SHP77 treated with DMSO at 0.1 percent for 48 hours (cell line): ENCODE measurements at regions not wholly inside any gene's neighbourhood (a gene's known extent, or its start where the extent isn't known, plus 50 kb on each side); places are given as distances from the start of the nearest gene placed in this dataset.
"Not testable (repeated sequence)": the region's sequence is repeated elsewhere in the genome, so short reads cannot be mapped to it uniquely, and the experiment has no call there.

ENCODE experiments used
- DNase-seq: peaks from one replicate; lab custom pipeline; 2025; lab: John Stamatoyannopoulos, UW

DNA sequence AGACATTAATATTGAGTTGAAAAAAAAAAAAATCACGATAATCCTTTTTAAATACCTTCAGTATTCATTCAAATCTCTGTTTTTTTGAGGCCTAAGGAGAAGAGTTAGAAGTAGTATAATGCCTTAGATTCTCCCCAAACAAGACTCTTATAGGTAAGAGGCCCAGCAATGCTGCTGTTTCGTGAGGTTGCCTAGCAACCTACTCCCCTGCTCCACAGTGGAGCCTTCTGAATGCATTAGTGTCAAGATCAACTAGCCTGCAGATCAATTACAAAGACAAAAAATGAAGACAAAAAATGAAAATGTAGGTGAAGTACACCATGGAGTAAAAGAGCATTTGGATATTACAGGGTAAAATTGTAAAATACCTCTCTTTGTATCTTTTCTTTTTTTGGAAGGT, 229.8 kb upstream of the LUZP2 start:
- no peak for DNase-seq

DNA sequence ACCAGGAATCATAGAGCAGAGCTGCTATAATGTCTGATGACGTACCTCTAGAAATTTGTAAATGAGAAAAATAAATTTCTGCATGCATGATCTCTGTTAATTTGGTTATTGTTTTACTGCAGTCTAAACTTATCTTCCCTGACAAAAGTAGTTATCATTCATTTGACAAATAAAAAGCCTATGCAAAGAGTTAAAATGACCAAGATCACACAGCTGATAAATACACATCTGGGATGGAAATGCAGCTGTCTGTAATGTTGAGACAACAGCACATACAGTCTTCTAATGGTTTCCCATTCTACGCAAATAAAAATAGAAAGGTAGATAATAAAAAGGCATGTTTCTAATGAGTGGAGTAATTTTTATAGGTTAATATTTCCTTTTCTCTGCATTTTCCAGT, 225.1 kb upstream of the LUZP2 start:
- no peak for DNase-seq

- DNase-seq = not testable (repeated sequence)
These were observed 222.6 kb upstream of the LUZP2 start for GRCh38 chr11:24274214-24274781.

DNA sequence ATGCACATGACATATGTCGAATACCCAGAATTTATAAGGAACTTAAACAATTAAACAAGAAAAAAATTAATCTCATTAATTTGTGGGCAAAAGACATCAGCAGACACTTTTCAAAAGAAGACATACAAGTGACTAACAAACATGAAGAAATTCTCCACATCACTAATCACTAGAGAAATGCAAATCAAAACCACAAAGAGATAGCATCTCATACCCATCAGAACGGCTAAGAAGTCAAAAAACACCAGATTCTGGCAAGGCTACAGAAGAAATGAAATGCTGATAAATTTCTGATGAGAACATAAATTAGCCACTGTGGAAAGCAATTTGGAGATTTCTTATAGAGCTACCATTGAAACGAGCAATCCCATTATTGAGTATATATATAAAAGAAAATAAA, 210.6 kb upstream of the LUZP2 start:
- no peak for DNase-seq

- DNase-seq = no peak
These were observed 207.6 kb upstream of the LUZP2 start for GRCh38 chr11:24289301-24289700.

DNA sequence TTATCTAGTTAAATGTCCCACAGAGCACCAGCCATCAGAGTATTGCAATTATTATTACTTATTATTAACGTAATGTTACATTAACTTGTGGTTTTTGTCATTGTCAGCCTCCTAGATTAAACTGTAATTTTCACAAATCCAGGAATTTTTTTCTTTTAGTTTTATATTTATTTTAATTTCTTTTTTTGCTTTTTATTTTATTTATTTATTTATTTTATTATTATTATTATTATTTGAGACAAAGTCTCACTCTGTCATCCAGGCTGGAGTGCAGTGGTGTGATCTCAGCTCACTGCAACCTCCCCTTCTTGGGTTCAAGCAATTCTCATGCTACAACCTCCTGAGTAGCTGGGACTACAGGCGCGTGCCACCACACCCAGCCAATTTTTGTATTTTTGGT, 202.9 kb upstream of the LUZP2 start:
- DNase-seq = no peak

GRCh38 chr11:24295360-24295759, 201.5 kb upstream of the LUZP2 start:
- no peak for DNase-seq

DNA sequence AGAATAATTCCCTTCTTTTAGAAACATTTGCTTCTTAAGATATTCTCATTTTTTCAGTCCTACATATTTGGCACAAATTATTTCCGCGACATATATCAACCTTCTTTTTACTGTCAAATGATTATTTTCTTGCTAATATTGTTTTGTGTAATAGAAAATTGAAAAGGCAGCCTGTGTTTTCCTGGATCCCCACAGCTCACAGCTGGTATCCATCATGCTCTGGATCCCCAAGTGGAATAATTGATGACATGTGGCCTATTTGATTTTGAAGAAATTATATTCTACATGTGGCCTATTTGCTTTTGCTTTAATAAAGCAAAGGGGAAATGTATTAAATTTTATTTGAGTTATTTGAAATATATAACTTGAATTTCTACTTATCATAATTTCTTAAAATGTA, 199.4 kb upstream of the LUZP2 start:
- DNase-seq = no peak

DNA sequence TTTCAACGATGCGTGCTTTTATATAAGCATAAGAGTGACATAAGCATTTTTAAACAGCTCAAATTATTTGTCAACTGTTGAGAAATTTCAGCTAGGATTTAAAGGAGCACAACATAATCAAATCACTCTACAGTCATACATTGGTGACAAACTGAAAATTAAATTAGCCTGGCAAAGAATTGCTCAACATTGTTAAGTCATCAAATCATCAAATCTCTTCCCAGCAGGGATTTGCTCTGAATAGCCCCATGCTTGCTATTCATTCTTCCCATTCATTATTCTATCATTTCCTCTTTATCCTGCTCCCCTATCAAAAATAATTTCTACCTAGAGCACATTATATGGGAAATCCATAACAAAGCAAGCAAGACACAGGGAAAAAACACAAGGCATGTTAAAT, 198.7 kb upstream of the LUZP2 start:
- DNase-seq = no peak

DNA sequence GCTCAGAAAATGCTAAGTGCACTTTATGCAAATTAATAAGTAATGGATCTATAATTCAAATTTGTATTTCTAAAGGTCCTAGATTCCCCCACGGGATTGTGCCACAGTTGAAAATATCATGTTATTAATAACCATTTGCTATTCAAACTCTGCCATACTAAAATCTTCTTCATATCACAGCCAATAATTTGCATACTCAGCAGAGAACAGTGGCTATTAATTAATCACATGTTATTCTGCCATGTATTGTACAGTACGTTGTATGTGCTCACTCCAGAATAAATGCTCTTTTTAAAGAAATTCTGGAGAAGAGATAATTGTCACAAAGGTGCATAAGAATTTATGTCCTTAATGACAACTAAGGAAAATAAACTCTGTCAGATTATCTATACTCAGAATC, 184.9 kb upstream of the LUZP2 start:
- DNase-seq = no peak

GRCh38 chr11:24312464-24313238, 184.2 kb upstream of the LUZP2 start:
- DNase-seq = no peak

DNA sequence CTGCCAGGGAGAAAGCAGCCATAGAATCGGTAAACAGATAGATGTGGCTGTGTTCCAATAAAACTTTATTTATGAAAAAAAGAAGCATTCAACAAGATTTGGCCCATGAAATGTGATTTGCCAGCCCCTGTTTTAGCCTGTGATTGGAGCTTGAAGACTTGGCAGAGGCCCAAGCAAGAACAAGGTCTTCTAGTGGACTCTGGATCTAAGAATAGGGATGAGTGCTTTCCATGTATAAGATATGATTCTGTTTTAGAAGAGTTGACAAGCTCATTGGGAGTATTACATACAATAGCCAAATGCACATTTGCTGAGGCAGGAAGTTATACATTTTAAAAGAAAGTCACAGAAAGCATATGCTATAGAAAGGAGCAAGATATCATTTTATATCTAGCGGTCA, 175.6 kb upstream of the LUZP2 start:
- DNase-seq = no peak

GRCh38 chr11:24324211-24324610, 172.6 kb upstream of the LUZP2 start:
- no peak for DNase-seq

GRCh38 chr11:24344222-24344621, 152.6 kb upstream of the LUZP2 start:
- no peak for DNase-seq

DNA sequence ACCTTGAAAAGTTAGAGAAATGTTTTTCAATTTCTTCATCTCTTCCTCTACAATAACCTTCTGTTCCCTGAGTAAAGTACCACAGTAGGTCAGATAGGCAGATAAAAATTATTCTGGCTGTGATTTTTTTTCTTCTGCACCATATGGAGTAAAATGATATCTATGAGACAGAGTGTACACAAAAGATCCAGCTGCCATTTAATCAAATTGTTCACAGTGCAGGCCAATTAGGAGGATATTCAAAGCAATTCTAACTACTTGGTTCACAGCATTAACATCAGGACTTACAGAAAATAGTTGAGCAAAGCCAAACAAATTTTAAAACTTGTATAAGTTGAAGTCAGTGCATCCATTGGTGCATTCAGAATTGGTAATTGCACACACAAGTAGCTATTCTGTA, 147.9 kb upstream of the LUZP2 start:
- no peak for DNase-seq

DNA sequence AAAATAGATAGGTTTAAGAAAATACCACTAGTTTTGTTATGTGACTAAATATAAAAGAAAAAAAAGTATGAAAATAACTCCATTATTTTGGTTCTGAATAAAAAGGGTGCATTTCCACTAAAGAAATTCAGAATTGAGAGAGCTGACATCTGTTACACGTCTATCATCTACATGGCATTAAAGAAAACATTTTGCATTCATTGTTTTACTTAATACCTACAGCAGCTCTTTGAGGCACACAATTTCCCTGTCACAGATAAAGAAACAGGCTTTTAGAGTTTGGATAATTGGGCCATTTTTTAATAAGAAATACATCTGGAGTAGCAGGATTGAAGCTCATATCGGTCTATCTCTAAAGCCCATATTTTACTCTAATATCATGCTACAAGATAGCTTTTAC, 145.7 kb upstream of the LUZP2 start:
- DNase-seq = no peak

- DNase-seq = no peak
These were observed 140.4 kb upstream of the LUZP2 start for GRCh38 chr11:24356501-24356900.

DNA sequence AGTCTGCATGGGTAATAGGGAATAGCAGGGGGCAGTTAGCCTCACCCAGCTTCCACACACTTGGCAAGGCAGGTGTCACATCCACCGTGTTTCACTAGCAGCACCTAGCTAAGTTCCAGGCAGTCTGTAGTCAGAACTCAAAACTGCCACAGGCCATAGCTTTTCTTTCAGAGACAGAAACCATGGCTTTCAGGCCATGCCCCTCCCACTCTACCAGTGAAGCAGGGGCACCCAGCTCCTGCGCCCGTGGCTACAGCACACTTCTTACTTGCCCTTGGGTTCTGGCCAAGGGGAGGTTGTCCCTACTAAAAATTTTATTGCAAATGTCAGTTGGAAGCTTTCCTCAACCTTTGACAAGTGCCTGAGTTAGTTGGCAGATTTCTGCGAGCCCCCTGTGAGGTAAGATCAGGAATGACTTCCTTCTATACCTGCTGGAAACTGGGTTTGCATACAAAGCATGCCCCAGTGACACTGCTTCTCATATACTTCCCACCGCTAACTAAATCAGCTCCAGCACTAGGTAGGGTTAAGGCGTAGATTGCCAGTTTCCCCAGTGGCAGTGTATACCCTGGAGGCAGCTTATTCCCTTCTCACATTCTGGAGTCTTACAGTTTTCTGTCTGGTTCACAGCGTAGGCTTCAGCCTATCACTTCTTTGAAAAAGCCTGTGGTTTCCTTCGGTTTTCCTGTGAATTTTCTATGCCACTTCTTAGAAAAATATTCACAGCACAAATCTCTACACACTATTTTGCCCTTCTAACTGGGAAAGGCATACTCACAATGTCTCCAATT, 139.0 kb upstream of the LUZP2 start:
- DNase-seq = no peak

- DNase-seq = no peak
These were observed 124.4 kb upstream of the LUZP2 start for GRCh38 chr11:24372491-24372890.

GRCh38 chr11:24373516-24373915, 123.3 kb upstream of the LUZP2 start:
- no peak for DNase-seq

GRCh38 chr11:24375351-24375750, 121.5 kb upstream of the LUZP2 start:
- DNase-seq = no peak

GRCh38 chr11:24375931-24376330, 120.9 kb upstream of the LUZP2 start:
- DNase-seq = no peak

- DNase-seq = no peak
These were observed 113.7 kb upstream of the LUZP2 start for GRCh38 chr11:24383137-24383536.
